HG03378 (cell line): ENCODE measurements at regions not wholly inside any gene's neighbourhood (a gene's known extent, or its start where the extent isn't known, plus 50 kb on each side); places are given as distances from the start of the nearest gene placed in this dataset.

Experiments
- ATAC-seq: cut with Tn5 transposase; IDR thresholded peaks from one replicate; pipeline ENCODE4 v1.9.1; 2021; ENCODE audit warnings: mild to moderate bottlenecking, moderate library complexity; ENCODE audit not compliant: unreplicated experiment

GRCh38 chr1:209341146-209341545, 242.4 kb upstream of the CAMK1G start:
- ATAC-seq, result no peak

GRCh38 chr1:209341673-209342420, 241.7 kb upstream of the CAMK1G start:
- no peak for ATAC-seq

GRCh38 chr1:209342441-209343175, 240.9 kb upstream of the CAMK1G start:
- no peak for ATAC-seq

GRCh38 chr1:209343511-209343910, 240.0 kb upstream of the CAMK1G start:
- ATAC-seq, result no peak

GRCh38 chr1:209344156-209344555, 239.4 kb upstream of the CAMK1G start:
- ATAC-seq, result no peak

- ATAC-seq, result no peak
Observed at GRCh38 chr1:209349363-209350308, 233.9 kb upstream of the CAMK1G start.

GRCh38 chr1:209353053-209353452, 230.5 kb upstream of the CAMK1G start:
- no peak for ATAC-seq

- peak; percentile 73 for ATAC-seq
Observed at GRCh38 chr1:209354111-209354839, 229.2 kb upstream of the CAMK1G start.

- ATAC-seq, result no peak
Observed at GRCh38 chr1:209354840-209355165, 228.7 kb upstream of the CAMK1G start.

GRCh38 chr1:209355415-209355814, 228.1 kb upstream of the CAMK1G start:
- ATAC-seq, result no peak

- no peak for ATAC-seq
Observed at GRCh38 chr1:209356976-209357377, 226.5 kb upstream of the CAMK1G start.

- no peak for ATAC-seq
Observed at GRCh38 chr1:209363112-209363511, 220.4 kb upstream of the CAMK1G start.

GRCh38 chr1:209364716-209365115, 218.8 kb upstream of the CAMK1G start:
- ATAC-seq, result no peak

GRCh38 chr1:209367061-209367772, 216.3 kb upstream of the CAMK1G start:
- no peak for ATAC-seq

GRCh38 chr1:209368864-209369598, 214.5 kb upstream of the CAMK1G start:
- ATAC-seq, result no peak

- no peak for ATAC-seq
Observed at GRCh38 chr1:209370241-209370995, 213.1 kb upstream of the CAMK1G start.

- no peak for ATAC-seq
Observed at GRCh38 chr1:209375097-209375496, 208.4 kb upstream of the CAMK1G start.

GRCh38 chr1:209375671-209376365, 207.7 kb upstream of the CAMK1G start:
- no peak for ATAC-seq
